NB4 (cell line): ENCODE measurements at regions not wholly inside any gene's neighbourhood (a gene's known extent, or its start where the extent isn't known, plus 50 kb on each side); places are given as distances from the start of the nearest gene placed in this dataset.

Experiments
- MYC ChIP-seq: IDR thresholded peaks from 2 replicates; pipeline ENCODE4 v1.6.1; 2011; ENCODE audit warnings: low read depth, low read length
- POLR2A ChIP-seq: IDR thresholded peaks from 2 replicates; pipeline ENCODE4 v1.6.1; 2011; ENCODE audit warnings: mild to moderate bottlenecking; ENCODE audit not compliant: insufficient read length; ENCODE audit errors: extremely low read depth
- TF ChIP-seq, protein P1 (sequence below): IDR thresholded peaks from 2 replicates; pipeline ENCODE4 v1.6.1; 2011; ENCODE audit warnings: low read depth, low read length
- TF ChIP-seq, protein P2 (sequence below): IDR thresholded peaks from one replicate; pipeline ENCODE4 v1.5.1; 2012; ENCODE audit warnings: low read depth, low read length

DNA sequence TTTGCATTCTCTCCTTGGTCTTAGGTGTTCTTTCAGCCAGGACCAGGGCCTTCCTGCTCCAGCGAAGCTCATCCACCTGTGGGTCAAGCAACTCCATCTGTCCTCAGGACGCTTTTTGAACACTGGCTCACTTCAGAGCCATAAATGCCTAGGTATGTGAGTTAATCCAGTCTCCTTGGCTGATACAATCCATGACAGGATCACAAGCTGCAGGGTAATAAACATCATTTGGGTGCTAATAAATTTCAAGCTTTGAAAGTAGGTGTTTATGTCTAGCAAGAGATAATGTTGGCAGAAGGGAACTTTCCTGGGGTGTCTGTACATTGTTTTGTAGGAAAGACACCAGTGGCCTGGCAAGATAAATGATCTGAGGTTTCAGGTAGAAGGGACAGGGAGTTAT is 159.2 kb upstream of the TUT7 start:
- TF ChIP-seq MYC: no peak
- TF ChIP-seq, protein P1, sequence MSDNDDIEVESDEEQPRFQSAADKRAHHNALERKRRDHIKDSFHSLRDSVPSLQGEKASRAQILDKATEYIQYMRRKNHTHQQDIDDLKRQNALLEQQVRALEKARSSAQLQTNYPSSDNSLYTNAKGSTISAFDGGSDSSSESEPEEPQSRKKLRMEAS: no peak
- TF ChIP-seq, protein P2, sequence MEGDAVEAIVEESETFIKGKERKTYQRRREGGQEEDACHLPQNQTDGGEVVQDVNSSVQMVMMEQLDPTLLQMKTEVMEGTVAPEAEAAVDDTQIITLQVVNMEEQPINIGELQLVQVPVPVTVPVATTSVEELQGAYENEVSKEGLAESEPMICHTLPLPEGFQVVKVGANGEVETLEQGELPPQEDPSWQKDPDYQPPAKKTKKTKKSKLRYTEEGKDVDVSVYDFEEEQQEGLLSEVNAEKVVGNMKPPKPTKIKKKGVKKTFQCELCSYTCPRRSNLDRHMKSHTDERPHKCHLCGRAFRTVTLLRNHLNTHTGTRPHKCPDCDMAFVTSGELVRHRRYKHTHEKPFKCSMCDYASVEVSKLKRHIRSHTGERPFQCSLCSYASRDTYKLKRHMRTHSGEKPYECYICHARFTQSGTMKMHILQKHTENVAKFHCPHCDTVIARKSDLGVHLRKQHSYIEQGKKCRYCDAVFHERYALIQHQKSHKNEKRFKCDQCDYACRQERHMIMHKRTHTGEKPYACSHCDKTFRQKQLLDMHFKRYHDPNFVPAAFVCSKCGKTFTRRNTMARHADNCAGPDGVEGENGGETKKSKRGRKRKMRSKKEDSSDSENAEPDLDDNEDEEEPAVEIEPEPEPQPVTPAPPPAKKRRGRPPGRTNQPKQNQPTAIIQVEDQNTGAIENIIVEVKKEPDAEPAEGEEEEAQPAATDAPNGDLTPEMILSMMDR: no peak
- TF ChIP-seq POLR2A: no peak
